Panc1 (cell line): ENCODE measurements at regions not wholly inside any gene's neighbourhood (a gene's known extent, or its start where the extent isn't known, plus 50 kb on each side); places are given as distances from the start of the nearest gene placed in this dataset.

Experiments used
- ATAC-seq: fragments of 200-7000 bp; cut with Tn5 transposase; 2 replicates; pipeline ENCODE4 v1.9.1; 2020; ENCODE audit warnings: mild to moderate bottlenecking, moderate library complexity
- BruUV-seq: library from RNA; stranded (reverse); fragments of 400-500 nt; replicated peaks from 2 replicates; lab custom pipeline; 2021; lab: Mats Ljungman, UMichigan
- CTCF ChIA-PET: fragments of 300-600 bp; sonication (Branson Sonifier 250); formaldehyde crosslinking; loops from one replicate; lab custom pipeline; 2022; ENCODE audit warnings: antibody characterized with exemption; lab: Charles Lee
- POLR2A ChIA-PET: fragments of 300-600 bp; sonication (Branson Sonifier 250); formaldehyde crosslinking; loops from one replicate; lab custom pipeline; 2022; ENCODE audit warnings: antibody characterized with exemption; lab: Charles Lee
- DNase-seq: peaks from one replicate; pipeline ENCODE4 v3.0.0-alpha.2; 2010; ENCODE audit warnings: low read depth, low spot score
- H3K27ac ChIP-seq: 2 replicates; pipeline ENCODE4 v1.5.1; 2011; ENCODE audit warnings: mild to moderate bottlenecking, low read length, inconsistent platforms
- H3K27me3 ChIP-seq: fragments of 200-500 bp; sonication (Bioruptor generic); 2 replicates; pipeline ENCODE4 v1.6.0; 2014; ENCODE audit warnings: low read length, inconsistent platforms; ENCODE audit not compliant: control insufficient read depth, insufficient read depth
- H3K36me3 ChIP-seq: fragments of 200-500 bp; sonication (Bioruptor generic); 2 replicates; pipeline ENCODE4 v1.5.1; 2014; ENCODE audit warnings: inconsistent platforms, mild to moderate bottlenecking, low read length, moderate library complexity; ENCODE audit not compliant: control insufficient read depth, insufficient read depth
- H3K4me1 ChIP-seq: 2 replicates; pipeline ENCODE4 v1.5.1; 2011; ENCODE audit warnings: inconsistent platforms, mild to moderate bottlenecking, low read length, moderate library complexity; ENCODE audit not compliant: control insufficient read depth, insufficient read depth
- H3K4me3 ChIP-seq, 2 experiments: 2 replicates each; pipeline ENCODE4 v1.5.1; 2011 to 2012; ENCODE audit warnings: low read depth in 2 of 2, low read length in 2 of 2, mild to moderate bottlenecking in 2 of 2, inconsistent platforms in 1 of 2, moderate library complexity in 1 of 2
- H3K9me3 ChIP-seq: fragments of 200-500 bp; sonication (Bioruptor generic); 2 replicates; pipeline ENCODE4 v1.5.1; 2014; ENCODE audit warnings: low read depth, mild to moderate bottlenecking, inconsistent platforms, low read length, moderate library complexity; ENCODE audit not compliant: control insufficient read depth, insufficient read depth
- POLR2AphosphoS5 ChIP-seq: IDR thresholded peaks from 2 replicates; pipeline ENCODE4 v1.6.1; 2012; ENCODE audit warnings: mild to moderate bottlenecking, low read depth, low read length, moderate library complexity
- SIN3A ChIP-seq: IDR thresholded peaks from 2 replicates; pipeline ENCODE4 v1.6.1; 2012; ENCODE audit warnings: low read depth, mild to moderate bottlenecking, low read length, moderate library complexity, borderline replicate concordance; ENCODE audit not compliant: insufficient read depth
- TCF7L2 ChIP-seq: IDR thresholded peaks from 2 replicates; pipeline ENCODE4 v1.6.1; 2011; ENCODE audit warnings: mild to moderate bottlenecking, low read depth, low read length, inconsistent platforms
- in situ Hi-C: cut with HindIII; loops from 2 replicates; pipeline ENCODE4 v1.10.0; 2016; ENCODE audit warnings: low sequenced_read_pairs, low pct_unique_long_range_greater_than_20kb
- intact Hi-C: fragments of 100-400 bp; cut with micrococcal nuclease; formaldehyde crosslinking; loops from one replicate; pipeline ENCODE4 v1.10.0; 2022; ENCODE audit not compliant: unreplicated experiment
- TF ChIP-seq, protein P1 (sequence below): fragments of 450-650 bp; IDR thresholded peaks from 2 replicates; pipeline ENCODE4 v1.5.1; 2017; ENCODE audit warnings: mild to moderate bottlenecking
- TF ChIP-seq, protein P2 (sequence below), 2 experiments: IDR thresholded peaks; 2 replicates each; pipeline ENCODE4 v1.6.1; 2011 to 2012; ENCODE audit warnings: low read depth in 2 of 2, control low read depth in 1 of 2, low read length in 1 of 2, mild to moderate bottlenecking in 1 of 2, moderate library complexity in 1 of 2; ENCODE audit not compliant: insufficient read depth in 1 of 2

GRCh38 chr4:178271386-178271785 lies 829.1 kb upstream of the AGA start:
- TF ChIP-seq TCF7L2, result no peak
- TF ChIP-seq POLR2AphosphoS5, result no peak
- no peak for TF ChIP-seq SIN3A
- TF ChIP-seq, protein P1, sequence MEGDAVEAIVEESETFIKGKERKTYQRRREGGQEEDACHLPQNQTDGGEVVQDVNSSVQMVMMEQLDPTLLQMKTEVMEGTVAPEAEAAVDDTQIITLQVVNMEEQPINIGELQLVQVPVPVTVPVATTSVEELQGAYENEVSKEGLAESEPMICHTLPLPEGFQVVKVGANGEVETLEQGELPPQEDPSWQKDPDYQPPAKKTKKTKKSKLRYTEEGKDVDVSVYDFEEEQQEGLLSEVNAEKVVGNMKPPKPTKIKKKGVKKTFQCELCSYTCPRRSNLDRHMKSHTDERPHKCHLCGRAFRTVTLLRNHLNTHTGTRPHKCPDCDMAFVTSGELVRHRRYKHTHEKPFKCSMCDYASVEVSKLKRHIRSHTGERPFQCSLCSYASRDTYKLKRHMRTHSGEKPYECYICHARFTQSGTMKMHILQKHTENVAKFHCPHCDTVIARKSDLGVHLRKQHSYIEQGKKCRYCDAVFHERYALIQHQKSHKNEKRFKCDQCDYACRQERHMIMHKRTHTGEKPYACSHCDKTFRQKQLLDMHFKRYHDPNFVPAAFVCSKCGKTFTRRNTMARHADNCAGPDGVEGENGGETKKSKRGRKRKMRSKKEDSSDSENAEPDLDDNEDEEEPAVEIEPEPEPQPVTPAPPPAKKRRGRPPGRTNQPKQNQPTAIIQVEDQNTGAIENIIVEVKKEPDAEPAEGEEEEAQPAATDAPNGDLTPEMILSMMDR, result no peak
- TF ChIP-seq, protein P2, sequence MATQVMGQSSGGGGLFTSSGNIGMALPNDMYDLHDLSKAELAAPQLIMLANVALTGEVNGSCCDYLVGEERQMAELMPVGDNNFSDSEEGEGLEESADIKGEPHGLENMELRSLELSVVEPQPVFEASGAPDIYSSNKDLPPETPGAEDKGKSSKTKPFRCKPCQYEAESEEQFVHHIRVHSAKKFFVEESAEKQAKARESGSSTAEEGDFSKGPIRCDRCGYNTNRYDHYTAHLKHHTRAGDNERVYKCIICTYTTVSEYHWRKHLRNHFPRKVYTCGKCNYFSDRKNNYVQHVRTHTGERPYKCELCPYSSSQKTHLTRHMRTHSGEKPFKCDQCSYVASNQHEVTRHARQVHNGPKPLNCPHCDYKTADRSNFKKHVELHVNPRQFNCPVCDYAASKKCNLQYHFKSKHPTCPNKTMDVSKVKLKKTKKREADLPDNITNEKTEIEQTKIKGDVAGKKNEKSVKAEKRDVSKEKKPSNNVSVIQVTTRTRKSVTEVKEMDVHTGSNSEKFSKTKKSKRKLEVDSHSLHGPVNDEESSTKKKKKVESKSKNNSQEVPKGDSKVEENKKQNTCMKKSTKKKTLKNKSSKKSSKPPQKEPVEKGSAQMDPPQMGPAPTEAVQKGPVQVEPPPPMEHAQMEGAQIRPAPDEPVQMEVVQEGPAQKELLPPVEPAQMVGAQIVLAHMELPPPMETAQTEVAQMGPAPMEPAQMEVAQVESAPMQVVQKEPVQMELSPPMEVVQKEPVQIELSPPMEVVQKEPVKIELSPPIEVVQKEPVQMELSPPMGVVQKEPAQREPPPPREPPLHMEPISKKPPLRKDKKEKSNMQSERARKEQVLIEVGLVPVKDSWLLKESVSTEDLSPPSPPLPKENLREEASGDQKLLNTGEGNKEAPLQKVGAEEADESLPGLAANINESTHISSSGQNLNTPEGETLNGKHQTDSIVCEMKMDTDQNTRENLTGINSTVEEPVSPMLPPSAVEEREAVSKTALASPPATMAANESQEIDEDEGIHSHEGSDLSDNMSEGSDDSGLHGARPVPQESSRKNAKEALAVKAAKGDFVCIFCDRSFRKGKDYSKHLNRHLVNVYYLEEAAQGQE (IDR thresholded peaks at IDR 0.05; ENCODE audit: insufficient read depth in 1 of 2, low read depth in 2 of 2, low read length in 1 of 2), result no peak
- H3K9me3 ChIP-seq, result no peaks in the 10 kb centered on the region
- POLR2A ChIA-PET, result no interaction called here
- H3K27ac ChIP-seq, result no peak overlapping the region
- ATAC-seq (no peak), DNase-seq (no peak)
- intact Hi-C loops, result no loop called here
- no TSS peak for BruUV-seq
- no peak overlapping the region for H3K4me3 ChIP-seq
- in situ Hi-C loops, result no loop called here
- no peaks in the 10 kb centered on the region for H3K27me3 ChIP-seq
- CTCF ChIA-PET, result no interaction called here
- no peaks in the 10 kb centered on the region for H3K36me3 ChIP-seq
- H3K4me1 ChIP-seq, result no peaks in the 10 kb centered on the region

GRCh38 chr4:178273168-178273567 lies 830.9 kb upstream of the AGA start:
- intact Hi-C loops, result no loop called here
- H3K9me3 ChIP-seq, result no peaks in the 10 kb centered on the region
- no peak for DNase-seq
- no peaks in the 10 kb centered on the region for H3K36me3 ChIP-seq
- ATAC-seq, result no peak
- no peaks in the 10 kb centered on the region for H3K4me1 ChIP-seq
- TF ChIP-seq SIN3A (no peak), TCF7L2 (no peak), POLR2AphosphoS5 (no peak)
- TF ChIP-seq, protein P2 (IDR thresholded peaks at IDR 0.05; ENCODE audit: insufficient read depth in 1 of 2, low read depth in 2 of 2, low read length in 1 of 2), result no peak
- TF ChIP-seq, protein P1, result no peak
- BruUV-seq, result no TSS peak
- no peaks in the 10 kb centered on the region for H3K27me3 ChIP-seq
- no peak overlapping the region for H3K27ac ChIP-seq
- H3K4me3 ChIP-seq, result no peak overlapping the region
- ChIA-PET POLR2A (no interaction called here), CTCF (no interaction called here)
- in situ Hi-C loops, result no loop called here
